CD14-positive monocyte (primary cell): ENCODE measurements at regions not wholly inside any gene's neighbourhood (a gene's known extent, or its start where the extent isn't known, plus 50 kb on each side); places are given as distances from the start of the nearest gene placed in this dataset.

Experiments used
- DNase-seq, 3 donors: peaks; one replicate each; pipeline ENCODE4 v3.0.0-alpha.2; 2011 to 2022
- H2AFZ ChIP-seq: 2 replicates; pipeline ENCODE4 v1.6.0; 2012; ENCODE audit warnings: mild to moderate bottlenecking, low read depth, low read length, inconsistent platforms; ENCODE audit not compliant: insufficient read depth, poor library complexity, severe bottlenecking
- H3K27ac ChIP-seq, 2 donors: 1 replicate in 1 of 2; 2 replicates in 1 of 2; pipeline ENCODE4 v1.5.1; 2012 to 2013; ENCODE audit warnings: low read length in 2 of 2, control low read depth in 1 of 2, inconsistent platforms in 1 of 2, low read depth in 1 of 2, mild to moderate bottlenecking in 1 of 2
- H3K27me3 ChIP-seq, 2 donors: one replicate each; pipeline versions ENCODE4 v1.6.0 to v1.6.1; 2011 to 2013; ENCODE audit warnings: low read length in 2 of 2; ENCODE audit not compliant: control insufficient read depth in 2 of 2, insufficient read depth in 2 of 2
- H3K36me3 ChIP-seq, 2 donors: replicated peaks in 1 of 2; 1 replicate in 1 of 2; 2 replicates in 1 of 2; pipeline versions ENCODE4 v1.5.1 to v1.6.1; 2012 to 2013; ENCODE audit warnings: low read length in 2 of 2, control low read depth in 1 of 2, inconsistent platforms in 1 of 2, mild to moderate bottlenecking in 1 of 2; ENCODE audit not compliant: insufficient read depth in 2 of 2, control insufficient read depth in 1 of 2
- H3K4me1 ChIP-seq, 2 donors: 1 replicate in 1 of 2; 2 replicates in 1 of 2; pipeline versions ENCODE4 v1.5.1 to v1.6.1; 2012 to 2013; ENCODE audit warnings: low read length in 2 of 2, control low read depth in 1 of 2, inconsistent platforms in 1 of 2, mild to moderate bottlenecking in 1 of 2, moderate library complexity in 1 of 2; ENCODE audit not compliant: insufficient read depth in 2 of 2, control insufficient read depth in 1 of 2
- H3K4me2 ChIP-seq: replicated peaks from 2 replicates; pipeline ENCODE3; 2012; ENCODE audit warnings: low read length, moderate library complexity, mild to moderate bottlenecking; ENCODE audit not compliant: poor library complexity, severe bottlenecking; ENCODE audit errors: extremely low read depth
- H3K4me3 ChIP-seq, 3 experiments: fragments of 200-600 bp in 1 of 3; sonication (generic) in 1 of 3; replicated peaks in 1 of 3; 1 replicate in 2 of 3; 2 replicates in 1 of 3; pipeline ENCODE4 v1.5.1; 2011 to 2013; ENCODE audit warnings: low read length in 3 of 3, mild to moderate bottlenecking in 3 of 3, control low read depth in 2 of 3, low read depth in 2 of 3, inconsistent platforms in 1 of 3, moderate library complexity in 1 of 3
- H3K79me2 ChIP-seq: 2 replicates; pipeline ENCODE4 v1.6.0; 2012; ENCODE audit warnings: mild to moderate bottlenecking, control low read depth, inconsistent platforms, low read length, moderate library complexity; ENCODE audit not compliant: insufficient read depth
- H3K9ac ChIP-seq: 2 replicates; pipeline ENCODE4 v1.6.0; 2017; ENCODE audit warnings: low read length, mild to moderate bottlenecking; ENCODE audit not compliant: insufficient read depth, poor library complexity, severe bottlenecking
- H3K9me3 ChIP-seq, 2 donors: replicated peaks in 1 of 2; 1 replicate in 1 of 2; 2 replicates in 1 of 2; pipeline versions ENCODE4 v1.5.1 to v1.6.1; 2012 to 2013; ENCODE audit warnings: low read length in 2 of 2, control low read depth in 1 of 2; ENCODE audit not compliant: control insufficient read depth in 1 of 2, insufficient read depth in 1 of 2
- H4K20me1 ChIP-seq: 2 replicates; pipeline ENCODE4 v1.6.0; 2012; ENCODE audit warnings: mild to moderate bottlenecking, low read length, control low read depth, moderate library complexity; ENCODE audit not compliant: insufficient read depth
- H3K27ac Mint-ChIP-seq, 7 donors: one replicate each; pipeline ENCODE4 v1.8.0; 2020; ENCODE audit warnings: mild to moderate bottlenecking in 7 of 7, mixed read lengths in 7 of 7, moderate library complexity in 6 of 7, inconsistent platforms in 2 of 7
- H3K27me3 Mint-ChIP-seq, 3 donors: one replicate each; pipeline ENCODE4 v1.8.0; 2021 to 2022; ENCODE audit warnings: low read depth in 3 of 3, mild to moderate bottlenecking in 3 of 3, mixed read lengths in 3 of 3, moderate library complexity in 3 of 3, inconsistent platforms in 1 of 3
- H3K36me3 Mint-ChIP-seq, 2 donors: one replicate each; pipeline ENCODE4 v1.8.0; 2020; ENCODE audit warnings: mixed read lengths in 2 of 2, inconsistent platforms in 1 of 2, mild to moderate bottlenecking in 1 of 2
- H3K4me1 Mint-ChIP-seq: one replicate; pipeline ENCODE4 v1.8.0; 2020; ENCODE audit warnings: mild to moderate bottlenecking, mixed read lengths
- H3K4me3 Mint-ChIP-seq, 2 donors: one replicate each; pipeline ENCODE4 v1.8.0; 2020; ENCODE audit warnings: mild to moderate bottlenecking in 2 of 2, mixed read lengths in 2 of 2, moderate library complexity in 1 of 2
- H3K9me3 Mint-ChIP-seq, 7 donors: one replicate each; pipeline ENCODE4 v1.8.0; 2020 to 2022; ENCODE audit warnings: mixed read lengths in 7 of 7, mild to moderate bottlenecking in 6 of 7, moderate library complexity in 6 of 7, inconsistent platforms in 2 of 7
- WGBS: methylation state at CpG from one replicate; pipeline ENCODE4 v1.1.5; 2013; ENCODE audit warnings: missing lambda C conversion rate; ENCODE audit not compliant: insufficient coverage; 5-methylcytosine and 5-hydroxymethylcytosine counted together
- intact Hi-C, 2 donors: fragments of 100-400 bp; cut with micrococcal nuclease; formaldehyde crosslinking; loops; one replicate each; pipeline versions ENCODE4 v1.15.0 to v1.15.1; 2023
- TF ChIP-seq, protein P1 (sequence below): fragments of 200-600 bp; IDR thresholded peaks from one replicate; pipeline ENCODE4 v1.8.0; 2022; ENCODE audit warnings: antibody characterized with exemption, mild to moderate bottlenecking

DNA sequence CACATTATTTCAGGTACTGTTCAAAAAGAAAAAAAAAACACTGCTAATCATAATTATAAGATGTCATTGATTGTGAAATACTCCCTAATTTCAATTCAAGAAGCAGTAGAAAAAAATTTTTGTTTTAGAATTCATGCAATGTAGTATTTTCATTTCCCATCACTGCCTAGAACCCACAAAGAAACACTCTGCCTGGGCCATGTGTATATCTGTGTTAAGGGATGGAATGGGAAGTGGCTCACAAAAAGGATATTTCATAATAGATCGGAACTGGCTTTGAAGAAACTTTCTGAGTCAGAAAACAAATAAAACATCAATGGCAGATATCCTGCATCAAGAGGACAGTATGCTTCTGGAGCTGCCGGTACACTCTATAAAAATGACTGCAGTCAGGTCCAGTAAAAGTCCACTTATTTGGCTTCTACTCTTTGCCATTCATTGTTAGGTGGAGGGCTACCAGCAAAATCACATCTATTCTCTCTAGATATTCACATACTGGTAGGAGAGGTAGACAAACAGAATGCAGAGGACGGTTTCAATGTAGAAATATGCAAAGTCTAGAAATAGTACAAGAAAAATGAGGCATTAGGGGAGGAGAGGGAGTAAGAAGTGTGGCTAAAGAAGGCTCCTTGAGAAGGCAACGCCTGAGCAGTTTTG, 135.0 kb upstream of the TNFAIP3 start:
- WGBS = no CpG with 5 or more reads among the region's 4 CpGs
- Histone ChIP-seq H2AFZ (no peak overlapping the region), H3K79me2 (no peaks in the 10 kb centered on the region)

DNA sequence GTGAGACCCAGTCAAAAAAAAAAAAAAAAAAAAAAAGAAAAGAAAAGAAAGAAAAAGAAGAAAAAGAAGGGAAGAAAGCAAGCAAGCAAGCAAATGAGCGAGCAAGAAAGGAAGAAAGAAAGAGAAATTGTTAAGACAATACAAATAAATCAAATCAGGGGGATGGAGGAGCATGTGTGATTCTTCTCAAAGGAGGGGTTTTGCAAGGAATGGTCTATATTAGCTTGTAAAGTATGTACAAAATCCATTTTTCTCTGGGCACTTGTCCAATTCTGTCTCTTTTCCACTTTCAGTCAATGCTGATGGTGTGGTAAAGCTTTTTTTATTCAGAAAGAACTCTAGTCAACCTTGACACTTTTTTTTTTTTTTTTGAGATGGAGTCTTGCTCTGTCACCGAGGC, 133.7 kb upstream of the TNFAIP3 start:
- Histone ChIP-seq H3K4me1 (peaks cover 77 to 86% of the 10 kb centered on the region in 2 donors), H4K20me1 (no peaks in the 10 kb centered on the region)
- intact Hi-C loops = loop anchor here in 1 of 2 donors (5.0 kb wide), 1 partner anchor 34 kb away; no protein-coding TSS in a partner anchor

More for the DNA sequence above, 135.0 kb upstream of the TNFAIP3 start:
- Histone ChIP-seq H4K20me1 (no peaks in the 10 kb centered on the region), H3K27ac (peak overlapping the region in 1 of 2 donors; percentile 48), H3K9ac (no peak overlapping the region), H3K4me1 (peaks cover 73 to 88% of the 10 kb centered on the region in 2 donors), H3K4me3 (peak overlapping the region in 1 of 3 experiments; percentile 34), H3K9me3 (no peaks in the 10 kb centered on the region), H3K27me3 (no peaks in the 10 kb centered on the region), H3K36me3 (no peaks in the 10 kb centered on the region), H3K4me2 (peak overlapping the region; percentile 47)
- no peaks in the 10 kb centered on the region for H3K36me3 Mint-ChIP-seq
- DNase-seq = peak; percentile 69 to 86 (median 84)
- H3K27me3 Mint-ChIP-seq = no peaks in the 10 kb centered on the region
- H3K9me3 Mint-ChIP-seq = no peaks in the 10 kb centered on the region
- peaks cover 74% of the 10 kb centered on the region for H3K4me1 Mint-ChIP-seq
- TF ChIP-seq, protein P1, sequence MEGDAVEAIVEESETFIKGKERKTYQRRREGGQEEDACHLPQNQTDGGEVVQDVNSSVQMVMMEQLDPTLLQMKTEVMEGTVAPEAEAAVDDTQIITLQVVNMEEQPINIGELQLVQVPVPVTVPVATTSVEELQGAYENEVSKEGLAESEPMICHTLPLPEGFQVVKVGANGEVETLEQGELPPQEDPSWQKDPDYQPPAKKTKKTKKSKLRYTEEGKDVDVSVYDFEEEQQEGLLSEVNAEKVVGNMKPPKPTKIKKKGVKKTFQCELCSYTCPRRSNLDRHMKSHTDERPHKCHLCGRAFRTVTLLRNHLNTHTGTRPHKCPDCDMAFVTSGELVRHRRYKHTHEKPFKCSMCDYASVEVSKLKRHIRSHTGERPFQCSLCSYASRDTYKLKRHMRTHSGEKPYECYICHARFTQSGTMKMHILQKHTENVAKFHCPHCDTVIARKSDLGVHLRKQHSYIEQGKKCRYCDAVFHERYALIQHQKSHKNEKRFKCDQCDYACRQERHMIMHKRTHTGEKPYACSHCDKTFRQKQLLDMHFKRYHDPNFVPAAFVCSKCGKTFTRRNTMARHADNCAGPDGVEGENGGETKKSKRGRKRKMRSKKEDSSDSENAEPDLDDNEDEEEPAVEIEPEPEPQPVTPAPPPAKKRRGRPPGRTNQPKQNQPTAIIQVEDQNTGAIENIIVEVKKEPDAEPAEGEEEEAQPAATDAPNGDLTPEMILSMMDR = no peak
- peak overlapping the region in 1 of 2 donors; percentile 65 for H3K4me3 Mint-ChIP-seq
- peak overlapping the region; percentile 73 to 93 (median 85) for H3K27ac Mint-ChIP-seq
- intact Hi-C loops = loop anchor here in 1 of 2 donors (5.0 kb wide), 1 partner anchor 35 kb away; no protein-coding TSS in a partner anchor

More for the DNA sequence above, 133.7 kb upstream of the TNFAIP3 start:
- no peaks in the 10 kb centered on the region for H3K9me3 Mint-ChIP-seq
- H3K36me3 ChIP-seq = no peaks in the 10 kb centered on the region
- no peaks in the 10 kb centered on the region for H3K9me3 ChIP-seq
- no peak overlapping the region for H2AFZ ChIP-seq
- 86% methylated on average over 1 of the region's 2 CpGs for WGBS
- H3K27ac ChIP-seq = no peak overlapping the region
- no peaks in the 10 kb centered on the region for H3K36me3 Mint-ChIP-seq
- peak overlapping the region in 4 of 7 donors; percentile 76 to 92 (median 86) for H3K27ac Mint-ChIP-seq
- no peaks in the 10 kb centered on the region for H3K79me2 ChIP-seq
- H3K4me1 Mint-ChIP-seq = peaks cover 80% of the 10 kb centered on the region
- no peak overlapping the region for H3K4me3 ChIP-seq
- no peak overlapping the region for H3K4me3 Mint-ChIP-seq
- no peaks in the 10 kb centered on the region for H3K27me3 Mint-ChIP-seq
- H3K4me2 ChIP-seq = no peak overlapping the region
- no peaks in the 10 kb centered on the region for H3K27me3 ChIP-seq
- no peak for DNase-seq
- TF ChIP-seq, protein P1 = no peak
- no peak overlapping the region for H3K9ac ChIP-seq
